Adrenal gland (tissue), 9 donors: ENCODE measurements at regions not wholly inside any gene's neighbourhood (a gene's known extent, or its start where the extent isn't known, plus 50 kb on each side); places are given as distances from the start of the nearest gene placed in this dataset.
A peak's percentile ranks its signal among the peaks of the same experiment; 100 is the strongest.

ENCODE experiments used
- DNase-seq, 7 donors: peaks; one replicate each; pipeline ENCODE4 v3.0.0-alpha.2; 2019 to 2020
- H3K27ac ChIP-seq, 5 donors: fragments of 200-600 bp; sonication (generic) in 4 of 5; 1 replicate in 3 of 5; 2 replicates in 2 of 5; pipeline versions ENCODE4 v1.5.1 to v1.8.0; 2016 to 2020; ENCODE audit warnings: mild to moderate bottlenecking in 1 of 5
- H3K27me3 ChIP-seq: fragments of 200-600 bp; 2 replicates; pipeline ENCODE4 v1.8.0; 2021
- H3K36me3 ChIP-seq, 2 donors: fragments of 200-600 bp; replicated peaks in 1 of 2; 1 replicate in 1 of 2; 2 replicates in 1 of 2; pipeline versions ENCODE4 v1.5.1 to v1.8.0; 2018 to 2022
- H3K4me1 ChIP-seq, 2 donors: fragments of 200-600 bp; replicated peaks in 1 of 2; 1 replicate in 1 of 2; 2 replicates in 1 of 2; pipeline versions ENCODE4 v1.5.1 to v1.8.0; 2018 to 2021
- H3K4me3 ChIP-seq, 4 donors: fragments of 200-600 bp; sonication (generic) in 3 of 4; one replicate each; pipeline ENCODE4 v1.5.1; 2016 to 2018
- H3K9me3 ChIP-seq, 3 donors: fragments of 200-600 bp; sonication (generic) in 1 of 3; replicated peaks in 1 of 3; 1 replicate in 2 of 3; 2 replicates in 1 of 3; pipeline versions ENCODE4 v1.5.1 to v1.8.0; 2016 to 2021
- CTCF ChIP-seq, 6 experiments: fragments of 450-650 bp in 4 of 6; fragments of 200-600 bp in 2 of 6; sonication (generic) in 1 of 6; IDR thresholded peaks; 1 replicate in 5 of 6; 2 replicates in 1 of 6; pipeline versions ENCODE4 v1.5.1 to v1.8.0; 2016 to 2021; ENCODE audit warnings: antibody characterized with exemption in 6 of 6, mild to moderate bottlenecking in 2 of 6, moderate library complexity in 1 of 6
- POLR2A ChIP-seq, 2 donors: fragments of 450-650 bp; IDR thresholded peaks; one replicate each; pipeline ENCODE4 v1.6.1; 2017; ENCODE audit warnings: antibody characterized with exemption in 2 of 2, mild to moderate bottlenecking in 2 of 2, moderate library complexity in 1 of 2
- WGBS, 4 donors: extraction: QIAGEN DNeasy Blood & Tissue Kit in 2 of 4; methylation state at CpG; one replicate each; pipeline versions ENCODE4 v1.1.5 to v1.1.7; 2013 to 2017; 5-methylcytosine and 5-hydroxymethylcytosine counted together
- intact Hi-C, 2 donors: fragments of 100-400 bp; cut with DNase I; formaldehyde crosslinking; loops; one replicate each; pipeline versions ENCODE4 v1.14.1 to v1.15.0; 2022 to 2023
- donor health status: healthy with polysubstance abuse.
- donor health status: Bipolar disorder and iron deficiency.
- donor health status: DM: yes; HTN: yes; CAD: no.
- donor health status: DM: no; HTN: no; CAD: no.
- donor health status: DM: no; HTN: no; CAD: no.

GRCh38 chrX:102833136-102833535 lies 103.9 kb upstream of the RAB40AL start:
- Histone ChIP-seq H3K9me3 (no peaks in the 10 kb centered on the region), H3K4me1 (no peaks in the 10 kb centered on the region), H3K27me3 (peaks cover 9% of the 10 kb centered on the region), H3K4me3 (no peak overlapping the region), H3K27ac (no peak overlapping the region), H3K36me3 (no peaks in the 10 kb centered on the region)
- intact Hi-C loops, result no loop called here
- no peak for DNase-seq
- WGBS, 4 donors, result 64 to 86% (median 78%) methylated on average over 3 of the region's 3 CpGs
- TF ChIP-seq CTCF (IDR thresholded peaks at IDR 0.05) (no peak), POLR2A (IDR thresholded peaks at IDR 0.05) (no peak)

GRCh38 chrX:102835504-102836146 lies 101.4 kb upstream of the RAB40AL start:
- Histone ChIP-seq H3K36me3 (no peaks in the 10 kb centered on the region), H3K9me3 (no peaks in the 10 kb centered on the region), H3K4me1 (no peaks in the 10 kb centered on the region), H3K27me3 (peaks cover 9% of the 10 kb centered on the region), H3K27ac (no peak overlapping the region), H3K4me3 (no peak overlapping the region)
- intact Hi-C loops, result no loop called here
- peak in 5 of 7 donors; percentile 19 to 64 (median 30) for DNase-seq
- WGBS, 4 donors, result 49 to 72% (median 60%) methylated on average over 5 of the region's 5 CpGs
- no peak for TF ChIP-seq POLR2A (IDR thresholded peaks at IDR 0.05)
- peak; percentile 23 to 48 (median 36) for TF ChIP-seq CTCF (IDR thresholded peaks at IDR 0.05)

GRCh38 chrX:102837847-102838246 lies 99.2 kb upstream of the RAB40AL start:
- H3K27ac ChIP-seq, result no peak overlapping the region
- H3K9me3 ChIP-seq, result no peaks in the 10 kb centered on the region
- no peak for DNase-seq
- intact Hi-C loops, result no loop called here
- no peak for TF ChIP-seq POLR2A (IDR thresholded peaks at IDR 0.05)
- no peak for TF ChIP-seq CTCF (IDR thresholded peaks at IDR 0.05)
- H3K4me3 ChIP-seq, result no peak overlapping the region
- H3K36me3 ChIP-seq, result no peaks in the 10 kb centered on the region
- H3K4me1 ChIP-seq, result peaks cover 0 to 6% of the 10 kb centered on the region in 2 donors
- WGBS, 4 donors, result 44 to 78% (median 57%) methylated on average over 1 of the region's 1 CpG
- peaks cover 9% of the 10 kb centered on the region for H3K27me3 ChIP-seq

GRCh38 chrX:102840871-102841705 lies 96.0 kb upstream of the RAB40AL start:
- no peaks in the 10 kb centered on the region for H3K36me3 ChIP-seq
- H3K9me3 ChIP-seq, result no peaks in the 10 kb centered on the region
- H3K27me3 ChIP-seq, result no peaks in the 10 kb centered on the region
- no peak overlapping the region for H3K27ac ChIP-seq
- H3K4me3 ChIP-seq, result no peak overlapping the region
- intact Hi-C loops, result no loop called here
- 64 to 87% (median 74%) methylated on average over 6 of the region's 6 CpGs for WGBS, 4 donors
- no peak for TF ChIP-seq POLR2A (IDR thresholded peaks at IDR 0.05)
- TF ChIP-seq CTCF (IDR thresholded peaks at IDR 0.05), result no peak
- H3K4me1 ChIP-seq, result peaks cover 0 to 6% of the 10 kb centered on the region in 2 donors
- DNase-seq, result no peak
